GM12878 (cell line): ENCODE measurements at regions not wholly inside any gene's neighbourhood (a gene's known extent, or its start where the extent isn't known, plus 50 kb on each side); places are given as distances from the start of the nearest gene placed in this dataset.

Experiments used
- ATAC-seq: fragments of 200-7000 bp; cut with Tn5 transposase; 3 replicates; pipeline ENCODE4 v1.9.1; 2020; ENCODE audit warnings: mild to moderate bottlenecking, moderate library complexity
- BruUV-seq: library from RNA; stranded (reverse); fragments of 400-500 nt; replicated peaks from 2 replicates; lab custom pipeline; 2021; lab: Mats Ljungman, UMichigan
- CTCF ChIA-PET: fragments of 300-600 bp; sonication (Branson Sonifier 250); formaldehyde crosslinking; extraction: SDS; loops from one replicate; lab custom pipeline; 2021; ENCODE audit warnings: inconsistent platforms; lab: Yijun Ruan, JAX
- POLR2A ChIA-PET: fragments of 350-600 bp; formaldehyde crosslinking; extraction: SDS; loops from one replicate; lab custom pipeline; 2021; ENCODE audit warnings: inconsistent platforms; lab: Charles Lee
- RAD21 ChIA-PET: fragments of 300-600 bp; sonication (Branson Sonifier 250); formaldehyde crosslinking; loops from one replicate; lab custom pipeline; 2023; ENCODE audit warnings: antibody characterized with exemption; ENCODE audit not compliant: unreplicated experiment; lab: Charles Lee
- SMC1A ChIA-PET: fragments of 300-600 bp; sonication (Branson Sonifier 250); formaldehyde crosslinking; loops from one replicate; lab custom pipeline; 2023; ENCODE audit not compliant: unreplicated experiment, uncharacterized antibody; lab: Charles Lee
- DNase-seq: peaks from one replicate; pipeline ENCODE4 v3.0.0-alpha.2; 2011; ENCODE audit warnings: low read depth, low spot score
- FAIRE-seq: peaks from 3 replicates; lab custom pipeline; 2011; peaks lifted over from hg19 to GRCh38; lab: Jason Lieb, UNC
- H2AFZ ChIP-seq: 2 replicates; pipeline ENCODE4 v1.6.0; 2011; ENCODE audit warnings: low read depth, low read length, control low read depth; ENCODE audit not compliant: control insufficient read depth
- H3K27ac ChIP-seq: 2 replicates; pipeline ENCODE4 v1.5.1; 2011; ENCODE audit warnings: control low read depth; ENCODE audit not compliant: control insufficient read depth, insufficient read depth
- H3K27me3 ChIP-seq, 2 experiments: replicated peaks in 1 of 2; 2 replicates each; pipeline versions ENCODE4 v1.6.0 to v1.6.1; 2011; ENCODE audit warnings: low read length in 1 of 2; ENCODE audit not compliant: control insufficient read depth in 2 of 2, insufficient read depth in 2 of 2
- H3K36me3 ChIP-seq, 2 experiments: 2 replicates each; pipeline ENCODE4 v1.5.1; 2011; ENCODE audit warnings: low read length in 1 of 2; ENCODE audit not compliant: control insufficient read depth in 2 of 2, insufficient read depth in 2 of 2
- H3K4me1 ChIP-seq: 2 replicates; pipeline ENCODE4 v1.6.1; 2011; ENCODE audit warnings: mild to moderate bottlenecking, low read length, moderate library complexity, mixed read lengths; ENCODE audit not compliant: control insufficient read depth, insufficient read depth
- H3K4me2 ChIP-seq: 2 replicates; pipeline ENCODE4 v1.6.0; 2011; ENCODE audit warnings: control low read depth; ENCODE audit not compliant: control insufficient read depth, insufficient read depth
- H3K4me3 ChIP-seq: fragments of 200-600 bp; sonication (generic); 2 replicates; pipeline ENCODE4 v1.5.1; 2016
- H3K79me2 ChIP-seq: 2 replicates; pipeline ENCODE4 v1.6.0; 2011; ENCODE audit warnings: low read length; ENCODE audit not compliant: control insufficient read depth, insufficient read depth
- H3K9ac ChIP-seq: 2 replicates; pipeline ENCODE4 v1.8.0; 2011; ENCODE audit warnings: low read length, control low read depth, mixed read lengths; ENCODE audit not compliant: control insufficient read depth, insufficient read depth
- H3K9me3 ChIP-seq: replicated peaks from 3 replicates; pipeline ENCODE4 v1.5.1; 2011; ENCODE audit warnings: mild to moderate bottlenecking, low read length; ENCODE audit not compliant: control insufficient read depth, insufficient read depth
- H4K20me1 ChIP-seq: 2 replicates; pipeline ENCODE4 v1.6.0; 2011; ENCODE audit not compliant: control insufficient read depth, insufficient read depth
- CREB1 ChIP-seq: IDR thresholded peaks from 2 replicates; pipeline ENCODE4 v1.6.1; 2012; ENCODE audit warnings: low read depth, mild to moderate bottlenecking, inconsistent platforms
- EGR1 ChIP-seq, 2 experiments: IDR thresholded peaks; 1 replicate in 1 of 2; 2 replicates in 1 of 2; pipeline ENCODE4 v1.6.1; 2011 to 2012; ENCODE audit warnings: low read depth in 2 of 2, low read length in 2 of 2, borderline replicate concordance in 1 of 2, mild to moderate bottlenecking in 1 of 2, moderate library complexity in 1 of 2
- FOS ChIP-seq: IDR thresholded peaks from 3 replicates; pipeline ENCODE4 v1.6.1; 2011; ENCODE audit warnings: borderline replicate concordance; ENCODE audit not compliant: insufficient read length; ENCODE audit errors: extremely low read depth
- IKZF1 ChIP-seq: fragments of 450-650 bp; conservative IDR thresholded peaks from 2 replicates; pipeline ENCODE4 v1.6.1; 2017; ENCODE audit warnings: antibody characterized with exemption, mild to moderate bottlenecking
- IRF4 ChIP-seq: IDR thresholded peaks from 2 replicates; pipeline ENCODE4 v1.6.1; 2011; ENCODE audit warnings: low read depth, low read length
- POLR2A ChIP-seq: IDR thresholded peaks from 2 replicates; pipeline ENCODE4 v1.6.1; 2011; ENCODE audit warnings: low read depth, mild to moderate bottlenecking, low read length
- STAT1 ChIP-seq: fragments of 450-650 bp; conservative IDR thresholded peaks from 2 replicates; pipeline ENCODE4 v1.6.1; 2014; ENCODE audit warnings: antibody characterized with exemption, mild to moderate bottlenecking
- TAF1 ChIP-seq: IDR thresholded peaks from 2 replicates; pipeline ENCODE4 v1.6.1; 2011; ENCODE audit warnings: mild to moderate bottlenecking, low read depth, low read length, borderline replicate concordance
- ZBTB40 ChIP-seq: fragments of 450-650 bp; IDR thresholded peaks from 2 replicates; pipeline ENCODE4 v1.6.1; 2016; ENCODE audit warnings: mild to moderate bottlenecking, moderate library complexity, borderline replicate concordance
- WGBS: methylation state at CpG from one replicate; pipeline ENCODE4 v1.1.6; 2016; ENCODE audit warnings: low lambda C conversion rate; ENCODE audit not compliant: insufficient replicate concordance, insufficient coverage; ENCODE audit errors: missing lambda C conversion rate; 5-methylcytosine and 5-hydroxymethylcytosine counted together
- in situ Hi-C: fragments of 300-500 bp; cut with MboI; formaldehyde crosslinking; loops from 9 replicates; pipeline ENCODE4 v1.14.3; 2018; ENCODE audit warnings: mixed read lengths
- intact Hi-C: fragments of 100-400 bp; cut with micrococcal nuclease; formaldehyde crosslinking; loops from one replicate; pipeline ENCODE4 v1.14.2; 2022; ENCODE audit not compliant: unreplicated experiment

GRCh38 chr9:86668488-86668887 lies 278.8 kb downstream of the GAS1 start:
- BruUV-seq, result no TSS peak
- in situ Hi-C loops (no loop called here), intact Hi-C loops (no loop called here)
- Histone ChIP-seq H3K4me1 (no peaks in the 10 kb centered on the region), H2AFZ (no peak overlapping the region), H3K4me2 (no peak overlapping the region), H3K36me3 (no peaks in the 10 kb centered on the region), H3K9ac (no peak overlapping the region), H3K27me3 (no peaks in the 10 kb centered on the region; a peak in 1 of 4 replicates), H3K9me3 (no peaks in the 10 kb centered on the region), H3K27ac (no peak overlapping the region), H3K79me2 (no peaks in the 10 kb centered on the region), H4K20me1 (no peaks in the 10 kb centered on the region), H3K4me3 (no peak overlapping the region)
- CTCF ChIA-PET, result no interaction called here
- ATAC-seq (no peak), FAIRE-seq (no peak), DNase-seq (no peak)
- TF ChIP-seq IRF4 (no peak), CREB1 (no peak)
- POLR2A ChIA-PET, result no interaction called here
- SMC1A ChIA-PET, result no interaction called here
- RAD21 ChIA-PET, result no interaction called here

- TF ChIP-seq STAT1 (no peak), EGR1 (IDR thresholded peaks at IDR 0.05; ENCODE audit: borderline replicate concordance in 1 of 2, low read depth in 2 of 2, low read length in 2 of 2) (no peak), POLR2A (no peak), IKZF1 (no peak), TAF1 (no peak), ZBTB40 (no peak), FOS (no peak)
- Histone ChIP-seq H3K9me3 (no peaks in the 10 kb centered on the region), H3K79me2 (no peaks in the 10 kb centered on the region), H3K36me3 (no peaks in the 10 kb centered on the region), H3K4me1 (no peaks in the 10 kb centered on the region), H2AFZ (no peak overlapping the region), H3K27me3 (no peaks in the 10 kb centered on the region; a peak in 1 of 4 replicates), H4K20me1 (no peaks in the 10 kb centered on the region), H3K4me3 (no peak overlapping the region), H3K9ac (no peak overlapping the region), H3K27ac (no peak overlapping the region), H3K4me2 (no peak overlapping the region)
- intact Hi-C loops (no loop called here), in situ Hi-C loops (no loop called here)
- ChIA-PET CTCF (no interaction called here), SMC1A (no interaction called here), POLR2A (no interaction called here), RAD21 (no interaction called here)
- ATAC-seq (no peak), DNase-seq (no peak), FAIRE-seq (no peak)
- no TSS peak for BruUV-seq
- 1% methylated on average over 4 of the region's 4 CpGs for WGBS
Measured at GRCh38 chr9:86667307-86667706, 280.0 kb downstream of the GAS1 start.
